ENCODE measurements at regions not wholly inside any gene's neighbourhood (a gene's known extent, or its start where the extent isn't known, plus 50 kb on each side); places are given as distances from the start of the nearest gene placed in this dataset.
"Not testable (repeated sequence)": the region's sequence is repeated elsewhere in the genome, so short reads cannot be mapped to it uniquely, and the experiment has no call there.

DNA sequence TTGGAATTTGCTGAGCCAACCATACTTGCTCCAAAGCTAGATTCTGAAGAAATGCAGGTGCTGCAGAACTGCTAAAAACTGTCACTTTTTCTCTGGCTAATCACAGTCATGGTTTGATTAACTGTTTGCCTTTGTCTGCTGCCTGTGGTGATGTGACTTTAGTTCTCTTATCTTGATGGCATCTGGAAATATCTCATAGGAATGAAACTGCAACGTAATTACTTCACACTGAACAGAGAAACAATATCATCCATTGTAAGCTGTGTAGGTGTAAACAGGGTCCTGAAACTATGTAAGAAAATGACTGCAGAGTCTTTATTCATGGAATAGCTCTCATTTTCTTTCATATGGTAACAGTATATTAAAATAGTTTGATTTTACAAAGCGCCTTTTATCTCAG, 721.9 kb upstream of the HS3ST5 start:
- no peak for DNase-seq (ENCODE audit: low read depth)

GRCh38 chr6:115060581-115060980, 717.8 kb upstream of the HS3ST5 start:
- DNase-seq (ENCODE audit: low read depth): no peak

GRCh38 chr6:115058414-115059211, 715.8 kb upstream of the HS3ST5 start:
- DNase-seq (ENCODE audit: low read depth): no peak

GRCh38 chr6:115055579-115055978, 712.8 kb upstream of the HS3ST5 start:
- DNase-seq (ENCODE audit: low read depth): no peak

GRCh38 chr6:115054242-115054641, 711.4 kb upstream of the HS3ST5 start:
- DNase-seq (ENCODE audit: low read depth): not testable (repeated sequence)

DNA sequence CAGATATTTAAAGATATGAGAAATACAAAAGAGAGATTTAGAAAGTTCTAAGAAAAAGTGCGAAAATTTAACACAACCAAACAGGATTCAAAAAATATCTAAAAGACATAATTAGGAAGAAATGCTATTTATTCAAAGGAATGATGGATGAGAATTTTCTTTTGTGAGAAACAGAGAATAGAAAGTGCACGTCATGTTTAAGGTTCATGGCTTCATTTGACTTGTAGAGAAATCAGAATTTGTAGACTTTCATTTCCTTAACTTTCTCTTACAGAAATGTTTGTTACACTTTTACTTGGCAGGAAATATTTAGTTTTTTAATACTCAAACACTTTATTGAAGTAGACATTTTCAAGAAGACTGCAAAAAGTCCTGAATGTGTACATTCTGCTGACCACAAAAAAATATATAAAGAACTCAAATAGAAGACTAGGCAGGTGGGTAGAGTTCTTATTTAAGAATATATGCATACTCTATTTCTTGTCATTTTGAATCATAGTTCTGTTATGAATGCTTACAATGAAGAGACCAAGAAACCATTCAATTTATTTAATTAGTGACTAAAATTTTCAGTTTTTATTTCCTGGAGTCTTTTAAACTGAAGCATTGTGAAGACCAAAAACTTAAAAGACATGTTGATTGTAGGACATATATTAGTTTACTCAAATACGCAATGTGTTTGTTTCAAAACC, 710.5 kb upstream of the HS3ST5 start:
- no peak for DNase-seq (ENCODE audit: low read depth)

- DNase-seq (ENCODE audit: low read depth): no peak
Observed at GRCh38 chr6:115016593-115016992, 673.8 kb upstream of the HS3ST5 start.

DNA sequence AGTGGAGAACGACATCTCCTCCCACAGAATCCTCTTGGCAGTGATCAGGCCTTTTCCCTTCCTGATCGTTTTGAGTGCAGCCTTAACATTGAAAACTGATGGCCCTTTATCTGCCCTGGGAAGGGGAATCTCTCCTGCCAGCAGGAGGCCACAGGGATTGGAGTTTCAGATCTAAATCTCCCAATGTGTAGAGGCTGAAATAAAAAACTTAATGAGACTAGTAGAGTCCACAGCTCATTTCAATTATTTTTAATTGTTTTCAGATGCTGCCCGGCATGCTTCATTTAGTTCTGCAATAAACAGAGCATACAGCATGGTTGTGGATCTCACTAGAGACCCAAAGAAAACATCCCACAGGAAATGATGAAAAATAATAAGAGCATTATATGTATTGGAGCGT, 662.2 kb upstream of the HS3ST5 start:
- DNase-seq (ENCODE audit: low read depth): no peak

DNA sequence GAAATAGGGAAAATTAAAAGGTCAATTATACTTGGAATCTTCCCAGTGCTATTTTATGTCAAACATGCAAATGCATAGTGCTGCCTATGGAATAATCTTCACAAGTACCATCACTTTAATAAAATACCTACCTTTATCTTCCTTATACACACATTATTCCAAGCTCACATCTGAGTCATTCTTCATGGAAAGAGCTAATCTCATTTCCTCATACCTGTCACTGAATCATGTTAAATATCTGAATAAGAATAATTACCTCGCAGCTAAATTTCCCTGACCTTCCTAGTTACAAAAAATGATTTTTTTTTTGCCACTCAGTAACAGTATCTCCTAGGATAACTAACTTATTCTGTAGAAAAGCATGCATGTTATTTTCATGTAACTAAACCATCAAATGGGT, 661.4 kb upstream of the HS3ST5 start:
- no peak for DNase-seq (ENCODE audit: low read depth)

GRCh38 chr6:115001731-115002350, 659.0 kb upstream of the HS3ST5 start:
- DNase-seq (ENCODE audit: low read depth): no peak

DNA sequence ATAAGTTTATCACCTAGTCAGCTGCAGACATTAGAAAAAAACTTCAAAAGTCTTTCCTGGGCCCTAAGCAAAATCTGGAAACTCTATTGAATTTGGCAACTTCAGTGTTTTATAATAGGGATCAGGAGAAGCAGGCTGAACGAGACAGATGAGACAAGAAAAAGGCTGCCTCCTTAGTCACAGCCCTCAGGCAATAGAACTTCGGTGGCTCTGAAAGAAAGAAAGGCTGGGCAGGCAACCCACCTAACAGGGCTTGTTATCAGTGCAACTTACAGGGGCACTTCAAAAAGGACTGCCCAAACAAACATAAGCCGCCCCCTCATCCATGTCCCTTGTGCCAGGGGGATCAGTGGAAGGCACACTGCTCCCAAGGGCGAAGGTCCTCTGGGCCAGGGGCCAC, 657.9 kb upstream of the HS3ST5 start:
- no peak for DNase-seq (ENCODE audit: low read depth)

GRCh38 chr6:114998492-114998891, 655.7 kb upstream of the HS3ST5 start:
- DNase-seq (ENCODE audit: low read depth): no peak

DNA sequence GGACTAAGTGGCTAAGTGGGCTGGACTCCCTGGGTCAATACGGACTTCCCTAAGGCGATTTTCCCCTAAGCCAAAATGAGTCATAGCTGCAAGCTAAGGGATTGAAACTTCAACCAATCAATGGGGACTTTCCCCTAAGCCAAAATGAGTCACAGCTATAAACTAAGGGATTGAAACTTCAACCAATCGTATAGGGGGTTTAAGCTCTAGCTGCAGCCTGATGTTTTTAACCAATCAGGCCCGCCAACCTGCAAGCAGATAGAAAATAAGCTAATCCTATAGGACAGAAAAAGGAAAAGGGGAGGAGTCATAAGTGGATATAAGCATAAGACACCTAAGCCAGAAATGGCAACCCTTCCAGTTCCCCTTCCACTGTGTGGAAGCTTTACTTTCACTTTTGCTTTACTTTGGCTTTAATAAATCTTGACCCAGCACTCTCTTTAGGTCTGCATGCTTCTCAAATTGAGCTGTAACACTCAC, 655.0 kb upstream of the HS3ST5 start:
- DNase-seq (ENCODE audit: low read depth): no peak

DNA sequence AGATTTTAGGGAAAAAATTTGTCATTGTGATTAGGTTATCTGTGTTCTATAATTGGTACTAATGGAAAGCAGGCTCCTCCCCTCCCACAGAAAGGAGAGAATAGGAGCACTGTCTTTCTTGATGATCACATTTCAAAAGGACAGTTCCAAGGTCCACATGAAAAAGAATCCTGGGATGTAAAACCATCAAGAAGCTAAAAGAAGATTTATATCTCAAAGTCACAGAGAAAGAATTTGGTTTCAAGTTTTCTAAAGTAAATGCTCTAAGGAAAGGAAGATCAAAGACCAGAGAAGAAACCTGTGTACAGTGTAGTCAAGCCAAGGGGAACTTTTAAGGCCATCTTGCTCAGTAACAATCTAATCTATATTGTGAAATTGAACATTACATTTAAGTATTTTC, 652.7 kb upstream of the HS3ST5 start:
- no peak for DNase-seq (ENCODE audit: low read depth)

- DNase-seq (ENCODE audit: low read depth): no peak
Observed at GRCh38 chr6:114989279-114989964, 646.6 kb upstream of the HS3ST5 start.

- DNase-seq (ENCODE audit: low read depth): no peak
Observed at GRCh38 chr6:114987281-114987680, 644.5 kb upstream of the HS3ST5 start.

DNA sequence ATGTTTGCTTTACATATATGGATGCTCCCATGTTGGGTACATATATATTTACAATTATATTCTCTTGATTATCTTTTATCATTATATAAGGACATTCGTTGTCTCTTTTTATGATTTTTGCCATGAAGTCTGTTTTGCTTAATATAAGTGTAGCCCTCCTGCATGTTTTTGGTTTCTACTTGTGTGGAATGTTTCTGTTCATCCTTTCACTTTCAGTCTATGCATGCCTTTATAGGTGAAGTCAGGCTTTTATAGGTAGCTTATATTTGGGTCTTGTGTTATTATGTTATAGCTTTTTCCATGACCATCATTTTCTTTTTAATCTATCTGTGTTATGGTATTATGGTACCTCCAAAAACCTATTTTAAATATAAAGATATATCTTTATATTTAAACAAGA, 612.5 kb upstream of the HS3ST5 start:
- DNase-seq (ENCODE audit: low read depth): no peak

GRCh38 chr6:114952229-114952628, 609.4 kb upstream of the HS3ST5 start:
- DNase-seq (ENCODE audit: low read depth): no peak

DNA sequence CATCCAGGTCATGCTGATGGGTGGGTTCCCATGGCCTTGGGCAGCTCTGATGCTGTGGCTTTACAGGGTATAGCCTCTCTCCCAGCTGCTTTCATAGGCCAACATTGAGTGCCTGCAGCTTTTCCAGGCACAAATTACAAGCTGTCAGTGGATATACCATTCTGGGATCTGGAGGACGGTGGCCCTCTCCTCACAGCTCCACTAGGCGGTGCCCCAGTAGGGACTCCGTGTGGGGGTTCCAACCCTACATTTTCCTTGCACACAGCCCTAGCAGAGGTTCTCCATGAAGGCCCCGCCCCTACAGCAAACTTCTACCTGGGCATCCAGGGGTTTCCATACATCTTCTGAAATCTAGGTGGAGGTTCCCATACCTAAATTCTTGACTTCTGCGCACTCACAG, 602.6 kb upstream of the HS3ST5 start:
- no peak for DNase-seq (ENCODE audit: low read depth)

DNA sequence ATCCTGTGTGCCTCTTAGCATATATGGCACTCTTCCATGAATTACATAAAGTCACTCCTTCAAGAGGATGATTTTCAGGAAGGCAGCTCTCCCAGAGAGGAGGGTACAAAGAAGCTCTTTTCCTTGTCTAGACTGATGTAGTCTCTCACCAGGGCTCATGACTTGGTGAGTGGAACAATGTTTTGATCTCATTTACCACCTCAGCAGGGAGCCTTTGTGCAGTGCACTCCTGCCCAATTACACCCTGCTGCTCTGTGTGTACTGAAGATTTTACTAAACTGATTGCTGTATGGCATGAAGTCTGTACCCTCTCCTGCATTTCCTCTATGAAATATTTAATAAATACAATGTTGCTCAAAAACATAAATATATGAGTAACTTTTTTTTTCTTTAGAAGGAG, 598.3 kb upstream of the HS3ST5 start:
- no peak for DNase-seq (ENCODE audit: low read depth)

- no peak for DNase-seq (ENCODE audit: low read depth)
Observed at GRCh38 chr6:114940181-114940580, 597.4 kb upstream of the HS3ST5 start.

- no peak for DNase-seq (ENCODE audit: low read depth)
Observed at GRCh38 chr6:114939630-114940029, 596.8 kb upstream of the HS3ST5 start.

GRCh38 chr6:114936080-114936479, 593.3 kb upstream of the HS3ST5 start:
- no peak for DNase-seq (ENCODE audit: low read depth)

Data from HS-27A (cell line).